AG08395 (cell line): ENCODE measurements at regions not wholly inside any gene's neighbourhood (a gene's known extent, or its start where the extent isn't known, plus 50 kb on each side); places are given as distances from the start of the nearest gene placed in this dataset.

ENCODE experiments used
- DNase-seq: peaks from one replicate; pipeline ENCODE4 v3.0.0; 2012; ENCODE audit warnings: mixed read lengths, low spot score

GRCh38 chr13:32910530-32910929 is 105.7 kb upstream of the KL start:
- DNase-seq = no peak

GRCh38 chr13:32911506-32911905 is 104.7 kb upstream of the KL start:
- DNase-seq = peak; percentile 64

DNA sequence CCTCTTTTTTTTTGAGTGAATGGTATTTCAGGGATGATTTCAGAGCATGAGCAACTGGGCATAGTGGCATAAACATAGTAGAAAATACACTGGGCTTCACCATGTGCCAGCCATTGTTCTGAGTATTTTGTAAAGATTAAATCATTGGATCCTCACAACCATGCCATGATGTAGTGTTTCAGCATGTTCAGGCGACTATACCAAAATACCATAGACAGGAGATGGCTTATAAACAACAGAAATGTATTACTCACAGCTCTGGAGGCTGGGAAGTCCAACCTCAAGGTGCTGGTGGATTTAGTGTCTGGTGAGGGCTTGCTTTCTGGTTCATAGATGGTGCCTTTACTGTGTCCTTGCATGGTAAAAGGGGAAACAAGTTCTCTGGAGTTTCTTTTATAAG is 101.5 kb upstream of the KL start:
- no peak for DNase-seq

DNA sequence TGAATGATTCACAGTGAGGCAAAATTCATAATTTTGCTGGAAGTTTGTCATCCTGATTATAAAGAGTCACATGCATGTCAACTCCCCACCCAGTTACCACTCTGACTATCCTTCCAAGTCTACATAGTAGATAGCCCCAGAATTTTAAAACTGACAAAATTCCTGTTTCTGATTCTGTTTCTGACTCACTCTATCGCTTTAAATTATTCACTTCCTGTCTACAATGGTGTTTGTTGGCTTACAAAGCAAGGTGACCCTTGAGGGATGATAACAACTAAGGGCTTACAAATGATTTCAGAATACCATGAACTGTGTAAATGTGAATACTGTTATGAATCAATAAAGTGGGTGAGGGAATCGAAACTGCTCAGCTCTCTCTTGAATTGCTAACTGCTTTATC is 98.7 kb upstream of the KL start:
- no peak for DNase-seq

DNA sequence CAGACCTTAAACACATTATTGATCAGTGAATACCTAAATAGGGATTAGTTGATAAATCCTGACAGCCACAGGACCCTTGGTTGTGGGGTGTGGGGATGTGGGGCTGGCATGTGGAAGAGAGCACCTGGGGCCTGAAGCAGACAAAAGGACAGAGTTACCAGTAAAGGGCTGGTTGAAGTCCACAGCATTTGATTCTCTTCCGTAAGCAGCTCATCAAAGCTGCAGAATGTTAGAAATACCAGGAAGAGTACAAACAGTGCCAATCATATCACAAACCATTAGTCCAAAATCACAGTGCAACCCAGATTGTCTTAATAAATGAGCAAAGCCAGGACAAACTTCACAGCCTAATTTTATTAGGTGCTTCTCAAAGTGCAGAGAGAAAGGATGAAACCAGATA is 92.5 kb upstream of the KL start:
- DNase-seq = no peak

DNA sequence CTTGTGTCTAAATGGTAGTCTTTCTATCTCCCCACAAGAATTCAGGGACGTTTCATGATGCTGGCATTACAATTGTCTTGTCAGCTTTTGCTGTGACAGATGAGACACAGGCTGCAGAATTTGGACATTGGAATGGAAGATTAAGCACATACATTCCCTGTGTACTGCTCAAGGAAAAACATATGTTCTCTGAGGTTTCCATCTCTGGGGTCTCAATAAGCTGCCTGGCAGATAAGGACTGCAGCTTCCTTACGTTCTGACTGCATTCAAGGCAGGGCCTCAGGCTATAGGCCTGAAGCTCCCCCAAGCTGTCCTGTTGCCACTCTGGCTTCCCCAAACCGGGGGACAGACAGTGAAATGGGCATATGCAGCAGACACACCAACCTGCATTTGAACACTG is 91.3 kb upstream of the KL start:
- no peak for DNase-seq

DNA sequence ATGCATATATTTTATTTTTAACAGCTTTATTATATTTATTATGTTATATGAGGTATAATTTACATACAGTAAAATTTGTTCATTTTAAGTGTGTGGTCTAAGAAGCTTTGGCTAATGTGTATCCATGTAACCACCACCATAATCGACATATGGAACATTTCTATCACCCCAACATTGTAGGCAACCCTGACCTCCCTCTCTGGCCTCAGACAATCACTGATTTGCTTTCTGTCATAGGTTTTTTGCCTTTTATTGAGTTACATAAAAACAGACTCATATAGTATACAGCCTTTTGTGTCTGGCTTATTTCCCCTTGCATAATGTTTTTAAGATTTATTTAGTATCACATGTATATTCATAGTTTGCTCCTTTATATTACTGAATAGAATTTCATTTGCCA is 90.7 kb upstream of the KL start:
- no peak for DNase-seq

GRCh38 chr13:32932376-32932775 is 83.8 kb upstream of the KL start:
- no peak for DNase-seq

DNA sequence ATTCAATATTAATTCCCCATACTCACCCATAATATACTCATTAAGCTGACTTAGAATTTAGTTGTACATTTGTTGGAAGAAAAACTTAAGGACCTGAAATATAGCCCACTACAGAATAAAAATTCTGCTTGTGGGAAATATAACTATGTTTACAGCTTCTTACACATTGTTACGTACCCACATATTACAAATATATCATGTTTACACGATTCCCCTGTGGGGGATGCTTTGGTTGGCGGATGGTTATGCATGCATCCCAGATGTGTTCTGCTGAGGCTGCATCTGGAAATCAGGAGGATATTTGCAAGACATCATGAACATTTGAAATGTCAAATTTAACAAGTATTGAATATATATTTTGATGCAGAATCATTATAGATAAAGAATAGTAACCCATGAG is 79.5 kb upstream of the KL start:
- no peak for DNase-seq

GRCh38 chr13:32938314-32938713 is 77.9 kb upstream of the KL start:
- DNase-seq = no peak

- DNase-seq = peak; percentile 18
Observed at GRCh38 chr13:32938907-32939306, 77.3 kb upstream of the KL start.

- DNase-seq = no peak
Observed at GRCh38 chr13:32940601-32941000, 75.6 kb upstream of the KL start.

DNA sequence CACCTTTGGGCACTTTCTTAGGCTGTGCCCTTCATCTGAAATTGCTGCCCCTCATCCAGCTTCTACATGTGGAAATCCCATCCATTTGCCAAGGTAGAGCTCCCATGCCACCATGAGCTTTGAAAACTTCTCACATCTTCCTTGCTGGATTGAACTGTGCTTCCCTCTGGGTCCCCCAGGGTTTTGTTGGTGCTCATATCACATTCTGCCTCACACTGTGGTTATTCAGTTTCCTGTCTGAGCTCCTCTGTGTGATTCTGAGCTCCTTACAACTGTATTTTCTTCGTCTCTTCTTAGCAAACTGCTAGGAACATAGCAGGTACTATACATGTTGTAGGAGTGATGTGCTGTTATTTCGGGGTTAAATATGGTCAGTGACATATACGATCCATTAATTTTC is 74.9 kb upstream of the KL start:
- DNase-seq = no peak

DNA sequence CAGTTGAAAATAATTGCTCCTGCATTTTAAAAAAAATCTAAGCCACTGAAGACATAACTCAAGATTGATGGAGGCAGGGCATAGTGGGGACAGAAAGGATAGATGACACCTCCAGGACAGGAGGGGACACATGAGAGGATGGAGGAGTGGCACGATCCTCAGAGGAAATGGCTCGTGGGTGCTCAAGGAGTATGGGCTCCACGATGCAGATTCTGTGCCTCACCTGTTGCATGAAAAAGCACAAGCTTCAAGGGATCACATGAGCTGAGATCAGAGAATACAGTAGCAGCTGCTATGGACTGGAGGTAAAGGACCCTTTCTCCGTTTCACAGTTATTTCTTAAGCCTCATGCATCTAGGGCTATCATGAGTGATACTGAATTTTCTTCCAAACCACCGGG is 69.7 kb upstream of the KL start:
- no peak for DNase-seq

- DNase-seq = no peak
Observed at GRCh38 chr13:32947411-32948276, 68.6 kb upstream of the KL start.

DNA sequence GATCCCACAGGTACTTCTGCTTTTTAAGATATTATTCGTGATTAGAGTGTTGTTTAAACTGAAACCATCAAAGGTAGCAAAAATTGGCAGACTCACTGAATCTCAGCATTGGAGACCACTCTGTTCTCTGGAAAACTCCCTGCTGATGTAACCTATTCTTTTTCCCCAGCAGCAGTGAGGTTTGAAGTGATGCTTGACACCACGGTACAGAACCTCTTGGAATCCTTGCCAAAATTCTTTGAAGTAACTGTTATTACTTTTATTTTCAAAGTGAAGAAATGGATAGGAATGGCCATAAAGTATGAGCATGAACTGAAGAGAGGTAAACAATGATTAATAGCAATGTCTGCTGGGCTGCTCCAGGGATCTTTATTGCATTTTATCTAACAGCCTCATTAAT is 66.4 kb upstream of the KL start:
- no peak for DNase-seq

DNA sequence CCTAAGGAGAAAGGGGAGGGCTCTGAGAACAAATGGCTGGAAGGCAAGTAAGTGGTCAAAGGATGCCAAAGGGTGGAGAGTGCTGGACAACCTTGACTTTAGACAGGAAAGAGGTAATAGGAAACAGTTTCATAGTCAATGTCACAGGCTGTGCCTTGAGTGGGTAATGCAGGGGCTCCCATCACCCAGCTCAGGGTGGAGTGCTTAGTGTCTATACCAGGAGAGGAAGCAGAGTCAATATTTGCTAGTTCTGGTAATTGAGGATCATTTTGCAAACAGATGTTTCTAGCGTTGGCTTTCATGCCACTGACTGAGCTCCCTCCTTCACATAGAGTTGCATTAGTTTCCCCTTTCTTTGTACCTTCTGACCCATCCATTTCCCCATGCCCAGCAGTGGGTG is 64.6 kb upstream of the KL start:
- no peak for DNase-seq

DNA sequence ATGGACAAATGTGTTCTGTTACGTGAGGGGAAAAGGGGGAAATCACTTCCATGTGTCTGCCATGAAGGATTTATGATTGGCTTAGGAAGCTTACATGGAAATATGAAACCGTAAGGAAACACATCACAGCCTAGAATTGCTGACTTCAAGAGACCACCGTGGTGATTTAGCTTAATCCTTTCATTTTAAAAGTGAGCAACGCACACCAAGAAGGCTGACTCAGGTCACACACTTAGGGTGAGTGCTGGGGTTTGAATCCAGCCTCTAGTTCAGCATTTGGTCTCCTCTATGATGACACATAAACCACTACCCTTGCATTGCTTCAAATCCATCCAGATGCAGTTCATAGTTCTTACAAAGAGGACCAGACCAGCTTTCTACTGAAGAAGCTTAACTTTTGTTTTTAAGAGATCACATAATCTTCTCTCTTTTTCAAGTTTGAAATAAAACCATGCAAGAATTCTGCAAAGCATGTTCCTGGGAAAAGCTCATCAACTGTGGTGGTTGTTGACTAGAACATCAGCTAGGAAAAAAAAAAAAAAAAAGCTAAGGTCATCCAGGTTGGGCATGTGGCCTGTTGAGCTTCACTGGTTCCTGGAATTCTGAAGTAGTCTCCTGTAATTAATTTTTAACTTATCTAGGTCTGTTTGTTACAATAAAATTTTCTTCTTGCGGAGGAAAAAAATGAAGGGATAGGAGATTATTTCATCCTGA is 60.2 kb upstream of the KL start:
- no peak for DNase-seq

DNA sequence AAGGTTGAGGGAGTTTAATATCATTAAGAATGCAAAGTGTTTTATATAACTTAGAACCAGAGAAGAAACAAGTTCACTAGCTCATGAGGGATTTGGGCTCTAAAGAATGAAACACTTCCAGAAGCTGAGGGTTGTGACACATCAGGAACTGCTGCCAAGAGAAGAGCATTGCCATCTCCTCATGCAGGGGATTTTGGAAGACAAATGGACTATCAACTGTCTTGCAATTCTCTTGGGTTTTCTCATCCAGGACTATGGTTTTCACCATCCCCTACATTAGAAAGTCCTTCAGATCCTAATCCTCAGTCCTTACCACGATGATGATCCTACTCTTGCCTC is 59.7 kb upstream of the KL start:
- DNase-seq = peak; percentile 10

DNA sequence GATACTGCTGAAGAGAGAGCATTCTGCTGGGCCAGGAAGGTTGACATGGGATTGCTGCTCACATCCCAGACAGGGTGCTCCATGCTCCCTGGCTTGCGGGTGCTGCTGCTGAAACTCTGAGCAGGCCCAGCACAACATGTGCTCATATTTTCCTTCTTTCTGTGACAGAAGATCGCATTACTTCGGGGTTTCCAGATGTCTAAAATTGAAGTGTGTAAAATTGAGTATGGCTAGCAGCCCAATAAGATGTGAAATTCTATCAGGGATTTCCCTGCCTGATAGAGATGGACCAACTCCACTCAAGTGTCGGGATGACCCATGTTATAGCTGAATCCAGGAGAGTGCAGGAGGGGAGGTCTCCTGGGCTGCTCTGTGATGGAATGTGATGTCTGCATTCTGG is 55.6 kb upstream of the KL start:
- DNase-seq = no peak

DNA sequence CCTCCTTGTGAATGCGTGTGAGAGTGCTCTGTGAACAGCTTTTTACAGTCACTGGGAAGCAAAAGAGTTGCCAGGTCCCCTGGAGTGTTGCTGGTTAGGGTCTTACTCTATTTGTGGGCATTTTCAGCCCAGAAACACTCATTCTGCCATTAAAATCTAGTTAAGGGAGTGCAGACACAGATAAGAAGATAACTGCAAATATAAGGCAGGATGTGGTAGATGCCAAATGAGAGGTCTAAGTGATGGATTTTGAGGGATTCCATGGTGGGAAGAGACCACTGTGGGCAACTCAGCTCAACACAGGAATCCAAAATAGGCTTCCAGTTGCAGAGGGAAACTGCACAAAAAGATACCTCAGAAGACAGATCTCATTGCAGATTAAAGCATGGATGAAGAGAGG is 54.5 kb upstream of the KL start:
- DNase-seq = no peak

- no peak for DNase-seq
Observed at GRCh38 chr13:32962342-32962741, 53.9 kb upstream of the KL start.

DNA sequence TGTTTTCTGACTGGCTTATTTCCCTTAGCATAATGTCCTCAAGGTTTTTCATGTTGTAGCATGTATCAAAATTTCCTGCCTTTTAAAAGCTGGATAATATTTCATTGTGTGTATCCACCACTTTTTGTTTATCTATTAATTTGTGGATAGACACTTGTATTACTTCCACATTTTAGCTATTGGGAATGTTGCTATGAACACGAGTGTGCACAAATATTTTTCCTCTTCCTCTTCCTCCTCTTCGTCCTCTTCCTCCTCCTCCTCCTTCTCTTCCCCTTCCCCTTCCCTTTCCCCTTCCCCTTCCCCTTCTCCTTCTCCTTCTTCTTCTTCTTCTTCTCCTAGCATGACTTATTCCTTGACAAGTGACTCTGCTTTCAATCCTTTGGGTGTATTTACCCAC is 51.2 kb upstream of the KL start:
- no peak for DNase-seq
